Stimulated activated naive CD4-positive, alpha-beta T cell (primary cell): ENCODE measurements at regions not wholly inside any gene's neighbourhood (a gene's known extent, or its start where the extent isn't known, plus 50 kb on each side); places are given as distances from the start of the nearest gene placed in this dataset.

ENCODE experiments used
- DNase-seq, 6 experiments: peaks; one replicate each; lab custom pipeline; 2025; lab: John Stamatoyannopoulos, UW

DNA sequence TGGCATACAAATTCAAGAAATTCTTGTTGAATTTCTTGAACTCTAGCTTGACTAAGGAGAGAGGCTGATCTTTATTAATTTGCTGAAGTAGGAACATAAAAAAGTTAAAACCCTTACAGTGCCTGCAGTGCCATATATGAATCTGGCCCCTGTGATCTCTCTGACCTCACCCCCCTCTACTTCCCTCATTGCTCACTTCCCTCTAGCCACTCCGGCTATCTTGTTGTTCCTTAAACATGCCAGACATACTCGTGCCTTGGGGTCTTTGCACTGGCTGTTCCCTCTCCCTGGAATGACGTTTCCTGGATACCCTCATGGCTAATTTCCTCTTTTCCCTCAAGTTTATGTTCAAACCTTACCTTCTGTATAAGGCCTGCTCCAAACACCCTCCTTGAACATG lies 246.3 kb upstream of the SIX2 start:
- no peak for DNase-seq

GRCh38 chr2:45254025-45254424 lies 244.8 kb upstream of the SIX2 start:
- DNase-seq = no peak

DNA sequence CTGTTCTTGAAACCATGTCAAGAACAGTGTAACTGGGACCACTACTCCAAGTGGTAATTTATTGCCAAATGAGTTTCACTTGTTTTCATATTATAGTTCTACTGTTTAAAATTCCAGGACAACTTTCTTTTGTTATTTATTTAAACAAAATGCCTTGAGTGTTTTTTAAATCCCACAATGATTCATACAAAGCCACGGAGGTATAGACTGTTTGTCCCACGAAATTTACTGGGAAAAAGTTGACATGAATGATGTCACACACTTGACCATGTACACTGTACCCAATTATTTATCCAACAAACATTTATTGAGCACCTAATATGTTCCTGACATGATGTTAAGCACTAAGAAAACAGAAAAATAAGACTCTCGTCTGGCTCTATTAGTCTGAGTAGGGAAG lies 243.9 kb upstream of the SIX2 start:
- no peak for DNase-seq

DNA sequence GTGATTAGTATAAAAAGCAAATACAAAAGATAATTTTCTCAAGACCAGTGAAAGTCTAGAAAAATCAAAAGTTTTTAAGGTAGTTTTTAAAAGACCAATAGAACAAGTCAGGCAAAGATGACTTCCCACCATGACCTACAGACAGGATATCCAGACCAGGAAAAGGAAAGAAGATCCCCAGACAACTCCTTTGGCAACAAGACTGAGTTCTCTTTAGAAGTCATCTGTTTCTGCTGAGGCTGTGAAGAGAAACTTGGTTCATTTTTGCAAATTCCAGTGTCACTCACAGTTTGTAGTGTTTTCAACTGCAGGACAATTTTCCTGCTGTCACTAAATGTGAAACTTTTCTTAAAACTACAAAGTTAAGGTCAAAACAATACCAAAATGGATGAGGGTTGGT lies 240.9 kb upstream of the SIX2 start:
- DNase-seq = no peak

DNA sequence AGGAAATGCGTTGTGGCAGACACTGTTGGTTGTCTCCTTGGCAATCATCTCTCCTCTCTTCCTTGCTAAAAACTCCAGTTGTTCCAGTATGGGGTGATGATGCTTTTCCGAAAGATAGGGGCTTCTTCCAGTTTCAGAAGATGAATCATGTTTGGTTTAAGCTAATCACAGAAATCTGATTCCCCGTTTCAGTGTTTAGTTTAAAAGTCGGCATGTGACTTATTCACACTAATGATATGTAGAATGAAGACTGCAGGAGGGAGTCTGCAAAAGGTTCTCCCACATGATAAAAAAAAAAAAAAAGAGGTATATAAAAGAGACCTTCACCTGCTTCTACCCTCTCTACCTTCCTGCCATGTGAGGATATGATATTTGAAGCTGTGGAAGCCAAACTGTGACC lies 239.0 kb upstream of the SIX2 start:
- DNase-seq = no peak

GRCh38 chr2:45244928-45245327 lies 235.7 kb upstream of the SIX2 start:
- no peak for DNase-seq

- DNase-seq = no peak
These were observed 233.0 kb upstream of the SIX2 start for GRCh38 chr2:45242161-45242741.

GRCh38 chr2:45241061-45241561 lies 231.9 kb upstream of the SIX2 start:
- DNase-seq = no peak

DNA sequence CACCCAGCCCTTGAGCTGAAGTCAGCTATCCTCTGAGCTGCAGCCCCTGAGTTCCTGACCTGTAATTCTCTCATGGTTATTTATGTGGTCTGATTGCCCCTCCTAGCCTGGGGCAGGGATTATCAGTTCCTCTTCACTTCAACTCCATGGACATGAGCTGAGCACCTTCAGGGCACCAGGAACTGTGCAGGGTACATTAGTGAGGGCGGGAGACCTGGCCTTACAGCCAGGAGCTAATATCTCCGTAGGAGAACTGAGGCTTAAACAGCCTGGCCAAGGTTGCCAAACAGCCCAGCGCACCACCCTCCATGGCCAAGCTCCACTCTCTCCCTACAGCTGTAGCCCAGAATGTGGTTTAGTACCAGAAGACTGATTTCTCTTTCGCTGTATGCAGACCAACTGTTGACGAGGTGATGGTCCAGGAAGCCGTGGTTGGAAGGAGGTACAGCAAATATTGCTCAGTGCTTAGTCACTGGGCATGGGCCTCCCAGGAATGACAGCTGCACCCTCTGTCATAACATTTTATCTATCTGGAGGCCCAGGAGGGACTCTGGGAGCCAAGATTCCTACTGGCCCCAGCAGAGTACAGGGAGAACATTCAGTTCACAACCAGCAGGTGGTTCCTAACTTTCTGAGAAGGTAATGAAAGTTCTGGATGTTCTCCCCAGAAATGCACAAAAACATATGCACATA lies 228.7 kb upstream of the SIX2 start:
- no peak for DNase-seq

DNA sequence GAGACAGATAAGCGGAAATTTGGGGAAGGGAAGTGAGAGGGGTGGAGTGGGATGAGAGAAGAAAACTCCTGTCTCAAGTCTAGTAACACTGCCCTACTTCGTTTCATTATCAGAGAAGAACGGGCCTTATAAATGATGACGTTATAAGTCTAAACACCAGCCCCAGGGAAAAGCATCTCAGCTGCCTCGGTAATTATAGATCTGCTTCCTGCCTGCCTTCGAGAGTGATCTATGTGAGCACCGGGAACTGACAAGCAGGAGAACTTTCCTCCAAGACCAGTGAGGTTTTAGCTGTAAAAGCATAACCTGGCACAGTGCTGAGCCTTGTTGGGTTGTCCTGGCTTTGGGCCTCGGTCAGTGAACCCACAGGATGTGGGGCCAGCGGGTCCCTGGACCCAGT lies 227.9 kb upstream of the SIX2 start:
- no peak for DNase-seq

DNA sequence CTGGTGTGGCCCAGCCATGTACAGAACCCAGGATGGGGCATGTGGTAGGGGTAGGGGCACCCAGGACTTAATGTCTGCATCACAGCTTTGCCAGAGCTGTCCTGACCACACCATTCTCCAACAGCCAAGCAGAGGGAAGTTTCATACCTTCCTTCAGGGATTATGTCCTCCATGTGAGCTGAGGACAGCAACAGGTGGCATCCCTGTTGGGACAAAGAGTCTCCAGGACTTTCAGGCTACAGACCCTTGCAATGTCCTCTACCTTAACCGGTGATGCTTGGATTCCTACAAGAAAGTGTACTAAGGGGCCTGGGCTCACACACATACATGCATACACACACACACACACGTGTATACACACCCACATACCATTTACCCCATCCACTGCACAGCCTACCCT lies 227.0 kb upstream of the SIX2 start:
- no peak for DNase-seq

- no peak for DNase-seq
These were observed 224.0 kb upstream of the SIX2 start for GRCh38 chr2:45233301-45233700.

DNA sequence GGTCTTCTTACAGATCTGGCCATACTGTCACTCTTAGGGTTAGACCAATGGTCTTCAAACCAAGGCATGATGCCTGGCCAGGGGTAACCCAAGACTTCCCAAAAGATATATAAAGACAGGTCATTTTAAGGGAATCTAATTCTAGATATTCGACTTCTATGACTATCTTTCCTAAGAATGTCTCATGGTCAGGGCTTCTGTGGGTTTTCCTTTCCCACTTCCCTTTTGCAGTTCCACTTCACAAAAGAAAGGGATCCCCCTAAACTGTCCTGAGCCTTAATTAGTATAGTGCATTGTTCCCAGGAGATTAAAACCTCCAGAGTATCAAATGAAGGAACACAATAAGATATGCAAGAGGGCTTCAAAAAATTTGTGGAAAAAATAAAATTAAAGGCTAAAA lies 223.6 kb upstream of the SIX2 start:
- no peak for DNase-seq

- no peak for DNase-seq
These were observed 220.2 kb upstream of the SIX2 start for GRCh38 chr2:45229411-45229810.

DNA sequence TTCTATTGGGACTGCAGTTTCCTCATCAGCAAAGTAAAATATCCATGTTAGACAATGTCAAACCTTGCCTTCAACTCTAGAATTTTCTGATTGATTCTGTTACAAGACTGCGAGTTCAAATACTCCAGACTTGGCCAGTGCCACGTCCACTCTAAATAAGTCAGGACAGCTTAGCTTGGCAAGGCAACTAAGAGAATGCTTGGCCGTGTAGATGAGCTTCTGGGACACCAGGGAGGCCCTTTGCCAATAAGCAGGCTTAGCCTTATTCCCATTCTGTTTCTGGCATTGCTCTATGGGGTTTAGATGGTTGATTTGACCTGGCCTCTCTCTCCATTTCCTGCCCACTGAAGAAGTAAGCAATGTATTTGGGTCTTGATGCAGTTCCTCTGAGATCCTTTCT lies 218.1 kb upstream of the SIX2 start:
- DNase-seq = no peak

DNA sequence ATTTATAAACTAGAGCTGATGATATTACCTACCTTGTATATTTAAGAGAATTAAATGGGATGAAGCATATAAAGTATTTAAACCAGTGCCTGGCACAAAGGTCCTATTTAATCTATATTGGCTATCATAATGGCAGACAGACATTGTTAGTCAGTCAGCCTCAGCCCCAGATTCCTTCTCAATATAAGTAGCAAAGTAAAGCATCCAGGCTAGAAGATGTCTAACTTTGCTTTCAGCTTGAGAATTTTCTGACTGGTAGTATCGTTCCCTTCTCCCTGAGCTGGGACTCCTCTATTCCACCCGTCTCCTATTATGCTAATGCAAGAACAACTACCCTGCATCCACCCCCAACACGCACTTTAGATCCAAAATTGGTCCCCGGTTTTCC lies 215.7 kb upstream of the SIX2 start:
- no peak for DNase-seq

GRCh38 chr2:45224321-45224992 lies 215.2 kb upstream of the SIX2 start:
- DNase-seq = no peak

GRCh38 chr2:45223531-45223930 lies 214.3 kb upstream of the SIX2 start:
- DNase-seq = no peak

GRCh38 chr2:45220227-45220626 lies 211.0 kb upstream of the SIX2 start:
- DNase-seq = no peak

- DNase-seq = no peak
These were observed 209.7 kb upstream of the SIX2 start for GRCh38 chr2:45218931-45219339.

DNA sequence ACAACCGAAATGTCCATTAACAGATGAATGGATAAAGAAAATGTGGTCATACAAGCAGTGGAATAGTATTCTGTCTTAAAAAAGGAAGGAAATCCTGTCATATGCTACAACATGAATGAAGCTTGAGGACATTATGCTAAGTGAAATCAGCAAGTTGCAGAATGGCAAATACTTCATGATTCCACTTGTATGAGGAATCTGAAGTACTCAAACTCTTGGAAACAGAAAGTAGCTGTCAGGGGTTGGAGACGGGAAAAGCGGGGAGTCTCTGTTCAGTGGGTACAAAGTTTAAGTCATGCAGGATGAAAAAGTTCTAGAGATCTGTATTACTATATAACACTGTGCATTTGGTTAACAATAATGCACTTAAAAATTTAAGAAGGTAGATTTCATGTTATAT lies 209.0 kb upstream of the SIX2 start:
- no peak for DNase-seq

DNA sequence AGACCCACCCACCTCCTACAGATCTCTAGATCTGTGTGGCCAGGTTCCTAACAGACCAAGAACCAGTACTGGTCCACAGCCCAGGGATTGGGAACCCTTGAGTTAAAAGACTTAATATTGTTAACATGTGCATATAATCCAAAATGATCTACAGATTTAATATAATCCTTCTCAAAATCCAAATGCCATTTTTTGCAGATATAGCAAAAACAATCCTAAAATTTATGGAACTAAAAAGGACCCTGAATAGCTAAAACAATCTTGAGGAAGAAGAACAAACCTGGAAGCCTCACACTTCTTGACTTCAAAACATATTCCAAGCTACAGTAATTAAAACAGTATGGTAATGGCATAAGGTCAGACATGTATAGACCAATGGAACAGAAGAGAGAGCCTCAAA lies 206.9 kb upstream of the SIX2 start:
- DNase-seq = no peak

- DNase-seq = no peak
These were observed 205.3 kb upstream of the SIX2 start for GRCh38 chr2:45214550-45214949.
